ENCODE measurements at regions not wholly inside any gene's neighbourhood (a gene's known extent, or its start where the extent isn't known, plus 50 kb on each side); places are given as distances from the start of the nearest gene placed in this dataset.

DNA sequence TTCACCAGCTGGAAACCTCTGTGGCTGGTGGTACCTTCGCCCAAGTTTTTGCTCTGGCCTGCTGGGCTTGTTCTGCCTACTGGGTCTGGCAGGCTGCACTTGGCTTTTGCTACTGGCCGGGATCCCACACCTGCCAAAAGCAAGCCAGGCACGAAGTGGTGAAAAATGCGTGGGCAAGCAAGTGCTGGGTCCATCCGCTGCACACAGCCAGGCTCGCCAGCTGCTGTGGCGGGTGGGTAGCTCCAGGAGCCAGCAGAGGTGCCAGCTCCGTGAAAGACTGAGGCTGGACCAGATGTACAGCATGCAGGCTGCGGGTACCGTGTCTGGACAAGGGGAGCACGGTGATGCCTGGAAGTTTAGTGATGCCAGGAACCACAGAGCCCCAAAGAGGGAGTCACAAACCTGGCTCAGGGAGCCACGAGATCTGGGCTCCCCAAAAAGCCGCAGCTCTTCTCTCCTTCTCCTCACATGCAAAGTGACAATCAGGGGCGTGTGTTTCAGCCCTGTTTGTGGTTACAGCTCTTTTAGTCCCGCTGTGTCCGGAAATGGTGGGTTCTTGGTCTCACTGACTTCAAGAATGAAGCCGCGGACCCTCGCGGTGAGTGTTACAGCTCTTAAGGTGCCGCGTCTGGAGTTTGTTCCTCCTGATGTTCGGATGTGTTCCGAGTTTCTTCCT, 1455.6 kb upstream of the GBE1 start:
- TF ChIP-seq, protein P1, sequence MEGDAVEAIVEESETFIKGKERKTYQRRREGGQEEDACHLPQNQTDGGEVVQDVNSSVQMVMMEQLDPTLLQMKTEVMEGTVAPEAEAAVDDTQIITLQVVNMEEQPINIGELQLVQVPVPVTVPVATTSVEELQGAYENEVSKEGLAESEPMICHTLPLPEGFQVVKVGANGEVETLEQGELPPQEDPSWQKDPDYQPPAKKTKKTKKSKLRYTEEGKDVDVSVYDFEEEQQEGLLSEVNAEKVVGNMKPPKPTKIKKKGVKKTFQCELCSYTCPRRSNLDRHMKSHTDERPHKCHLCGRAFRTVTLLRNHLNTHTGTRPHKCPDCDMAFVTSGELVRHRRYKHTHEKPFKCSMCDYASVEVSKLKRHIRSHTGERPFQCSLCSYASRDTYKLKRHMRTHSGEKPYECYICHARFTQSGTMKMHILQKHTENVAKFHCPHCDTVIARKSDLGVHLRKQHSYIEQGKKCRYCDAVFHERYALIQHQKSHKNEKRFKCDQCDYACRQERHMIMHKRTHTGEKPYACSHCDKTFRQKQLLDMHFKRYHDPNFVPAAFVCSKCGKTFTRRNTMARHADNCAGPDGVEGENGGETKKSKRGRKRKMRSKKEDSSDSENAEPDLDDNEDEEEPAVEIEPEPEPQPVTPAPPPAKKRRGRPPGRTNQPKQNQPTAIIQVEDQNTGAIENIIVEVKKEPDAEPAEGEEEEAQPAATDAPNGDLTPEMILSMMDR (IDR thresholded peaks at IDR 0.05): no peak
- TF ChIP-seq EP300 (IDR thresholded peaks at IDR 0.05) (no peak), POLR2A (IDR thresholded peaks at IDR 0.05) (no peak), POLR2AphosphoS5 (IDR thresholded peaks at IDR 0.05) (no peak)

Measured in upper lobe of left lung (tissue), 4 donors.